Stimulated activated CD4-positive, alpha-beta T cell treated with anti-CD3 and anti-CD28 coated beads, TNF-alpha, amount 100 ng/mL, for 24 hours (primary cell): ENCODE measurements at regions not wholly inside any gene's neighbourhood (a gene's known extent, or its start where the extent isn't known, plus 50 kb on each side); places are given as distances from the start of the nearest gene placed in this dataset.

ENCODE experiments used
- DNase-seq, 3 experiments: peaks; one replicate each; pipeline ENCODE4 v3.0.0-alpha.2; 2020; ENCODE audit warnings: low read depth in 3 of 3

DNA sequence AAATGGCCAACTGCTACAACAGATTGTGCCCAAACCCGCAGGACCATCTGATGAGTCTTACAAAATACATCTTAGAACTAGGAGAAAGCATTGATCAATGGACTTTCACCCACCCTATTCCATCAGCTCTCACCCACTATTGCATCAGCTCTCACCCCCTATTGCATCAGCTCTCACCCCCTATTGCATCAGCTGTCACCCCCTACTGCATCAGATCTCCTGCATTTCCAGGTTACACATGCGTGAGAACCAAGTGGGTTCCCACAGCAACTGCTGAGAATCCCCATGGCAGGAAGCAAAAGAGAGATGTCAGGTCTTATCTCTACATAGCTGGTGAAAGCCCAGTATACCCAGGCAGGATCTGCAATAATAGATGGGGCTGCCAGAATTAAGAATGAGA is 533.5 kb downstream of the LTN1 start:
- DNase-seq: no peak

DNA sequence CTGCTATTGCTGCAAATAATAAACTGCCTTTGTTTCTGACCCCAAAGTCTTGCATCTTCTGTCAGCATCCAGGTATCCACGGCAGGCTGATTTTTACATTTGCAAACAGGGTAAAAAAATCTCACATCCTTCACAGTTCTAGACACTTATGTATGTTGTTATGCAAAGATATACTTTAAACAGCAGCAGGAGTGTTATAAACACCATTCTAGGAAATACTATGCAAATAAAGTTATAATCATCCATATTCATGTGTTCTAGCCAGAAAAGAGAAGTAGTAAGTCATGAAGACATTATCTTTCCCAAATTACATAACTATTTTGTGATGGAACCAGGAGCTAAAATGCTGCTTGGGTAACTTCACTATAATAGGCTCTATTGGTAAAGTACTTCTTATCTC is 534.2 kb downstream of the LTN1 start:
- no peak for DNase-seq

DNA sequence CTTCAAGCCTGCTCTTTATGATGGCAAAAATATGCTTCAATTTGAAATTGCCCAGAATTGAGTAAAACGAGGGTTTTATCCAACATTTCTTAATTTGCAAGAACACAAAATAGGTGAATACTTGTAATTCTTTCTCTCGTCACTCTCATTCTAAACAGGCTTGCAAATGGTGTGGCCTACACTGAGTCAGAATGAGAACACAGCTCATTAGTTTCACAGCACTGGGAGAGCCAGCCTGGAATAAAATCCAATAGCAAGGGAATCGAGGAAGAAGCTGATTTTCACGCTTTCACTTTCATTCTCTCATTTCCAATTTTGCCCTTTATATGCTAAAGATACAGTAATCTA is 537.5 kb downstream of the LTN1 start:
- no peak for DNase-seq

DNA sequence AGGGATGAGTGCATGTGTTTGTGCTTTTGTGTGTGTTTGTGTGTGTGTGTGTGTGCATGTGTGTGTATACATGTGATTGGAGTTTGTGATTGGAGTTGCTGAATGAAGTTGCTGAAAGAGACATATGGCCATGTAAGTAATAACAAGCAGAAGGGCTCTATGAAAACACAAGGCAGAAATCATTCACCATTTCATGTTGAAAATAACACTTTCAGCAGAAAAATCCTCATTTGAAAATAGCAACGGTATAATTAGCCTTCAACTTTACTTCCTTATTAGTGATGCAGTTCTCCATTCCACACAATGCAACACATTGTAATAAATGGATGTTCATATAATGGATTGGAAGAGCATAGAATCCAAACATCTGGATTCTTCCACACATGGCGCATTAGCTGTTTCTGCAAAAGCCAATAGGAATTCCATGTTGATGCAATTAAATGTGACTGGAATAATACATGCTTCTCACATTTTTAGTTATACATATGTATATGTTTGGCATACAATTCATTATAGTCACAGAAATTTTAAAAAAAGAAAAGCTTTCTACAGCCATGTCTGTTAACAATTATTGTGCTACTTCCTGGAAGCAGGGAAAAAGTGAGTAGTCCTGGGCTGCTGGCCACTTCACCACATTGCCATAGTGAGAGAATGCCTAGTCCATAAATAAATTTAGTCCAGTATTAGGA is 538.0 kb downstream of the LTN1 start:
- no peak for DNase-seq

DNA sequence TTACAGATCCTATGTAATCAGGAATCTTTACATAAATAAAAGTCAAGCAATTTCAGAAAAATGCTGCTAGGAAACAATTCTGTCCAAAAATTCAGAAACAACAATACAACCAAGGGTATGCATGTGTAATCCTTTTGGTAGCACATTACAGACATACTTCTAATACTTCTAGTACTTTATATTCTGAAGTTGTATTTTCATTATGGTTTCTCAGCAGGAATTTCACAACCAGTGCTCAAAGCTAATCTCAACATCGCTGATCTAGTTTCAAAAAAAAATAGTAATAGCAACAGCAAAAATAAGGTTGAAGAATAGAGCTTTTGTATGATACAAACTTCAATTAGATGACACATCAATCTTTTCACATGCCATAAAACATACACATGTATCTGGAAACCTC is 545.2 kb downstream of the LTN1 start:
- DNase-seq: no peak

DNA sequence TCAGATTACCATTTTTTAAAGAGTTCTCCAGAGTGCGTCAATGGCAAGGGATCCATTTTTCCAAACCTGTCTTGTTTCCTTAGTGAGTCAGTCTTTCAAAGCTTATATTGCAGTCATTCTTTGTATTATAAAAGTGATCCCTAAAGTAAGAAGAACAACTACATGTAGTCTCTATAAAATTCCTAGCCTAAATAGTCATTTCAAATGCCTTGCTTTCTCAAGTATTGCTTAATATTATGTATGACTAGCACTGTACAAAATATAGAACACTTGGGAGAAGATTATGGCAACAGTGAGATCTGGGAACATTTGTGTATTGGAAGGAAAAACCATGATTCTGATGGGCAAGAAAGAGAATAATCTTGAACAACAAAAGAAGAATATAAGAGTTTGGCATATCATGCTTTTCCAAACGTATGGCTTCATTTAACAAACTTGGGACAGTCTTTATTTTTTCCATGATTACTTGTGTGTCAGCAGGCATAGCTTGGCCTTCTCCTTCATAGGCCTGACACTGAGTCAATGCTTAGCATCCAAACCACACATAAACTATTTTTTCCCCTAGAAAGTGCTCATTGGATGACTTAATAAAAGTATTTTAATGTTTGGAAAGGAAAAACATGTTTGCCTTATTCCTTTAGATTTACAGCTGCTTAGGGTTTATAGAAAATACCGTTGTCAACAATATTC is 547.4 kb downstream of the LTN1 start:
- DNase-seq: no peak

DNA sequence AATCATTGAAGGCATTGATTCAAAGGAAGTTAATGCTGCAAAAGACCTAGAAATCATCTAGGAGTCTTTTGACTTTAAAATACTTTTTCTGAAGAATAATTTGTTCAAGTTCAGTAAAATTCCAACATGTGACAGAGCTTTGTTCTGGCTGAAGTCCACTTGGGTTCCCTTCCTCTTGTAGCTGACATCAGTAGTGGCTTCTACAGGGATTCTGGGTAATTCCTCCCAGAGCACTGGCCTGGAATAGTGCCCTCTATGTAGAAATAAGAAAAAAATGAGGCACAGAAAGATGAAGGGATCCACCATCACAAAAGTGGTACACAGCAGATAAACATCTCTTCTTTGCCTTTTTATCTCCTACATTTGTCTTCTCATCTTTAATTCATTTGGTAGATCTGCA is 548.1 kb downstream of the LTN1 start:
- no peak for DNase-seq

DNA sequence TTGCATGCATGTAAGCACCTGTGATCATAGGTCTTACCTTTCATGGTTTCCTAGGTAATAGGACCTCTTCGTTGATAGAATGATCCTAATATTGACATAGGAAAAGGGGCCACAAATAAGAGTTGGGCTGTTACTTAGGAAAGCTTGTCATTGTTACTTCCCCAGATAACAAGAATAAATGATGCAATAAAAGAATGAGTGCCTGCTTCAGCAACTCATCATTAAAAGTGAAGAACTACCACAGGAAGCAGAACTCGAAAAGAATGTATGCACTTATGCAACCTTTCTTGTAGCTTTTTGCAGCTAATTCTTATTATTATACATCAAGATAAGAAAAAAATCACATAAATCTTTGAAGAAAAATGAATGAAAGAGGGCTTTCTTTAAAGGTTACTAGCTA is 548.6 kb downstream of the LTN1 start:
- DNase-seq: no peak

DNA sequence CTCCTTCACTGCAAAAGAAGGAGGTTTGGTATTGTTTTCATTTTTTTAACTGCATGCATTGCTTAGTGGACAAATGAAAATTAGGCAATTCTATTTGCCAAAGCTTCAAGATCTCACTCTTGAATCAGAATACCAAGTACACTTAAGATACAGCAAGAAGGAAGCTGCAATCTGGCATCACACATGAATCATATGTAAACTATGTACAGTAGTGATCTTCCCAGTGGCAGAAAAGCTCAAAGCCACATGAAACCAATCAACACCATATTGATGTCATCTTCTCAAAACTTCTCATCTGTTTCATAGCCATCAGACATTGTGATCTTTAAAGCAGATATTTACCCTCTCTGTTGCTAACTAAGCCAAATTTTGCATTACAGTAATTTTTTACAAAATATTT is 550.1 kb downstream of the LTN1 start:
- no peak for DNase-seq

DNA sequence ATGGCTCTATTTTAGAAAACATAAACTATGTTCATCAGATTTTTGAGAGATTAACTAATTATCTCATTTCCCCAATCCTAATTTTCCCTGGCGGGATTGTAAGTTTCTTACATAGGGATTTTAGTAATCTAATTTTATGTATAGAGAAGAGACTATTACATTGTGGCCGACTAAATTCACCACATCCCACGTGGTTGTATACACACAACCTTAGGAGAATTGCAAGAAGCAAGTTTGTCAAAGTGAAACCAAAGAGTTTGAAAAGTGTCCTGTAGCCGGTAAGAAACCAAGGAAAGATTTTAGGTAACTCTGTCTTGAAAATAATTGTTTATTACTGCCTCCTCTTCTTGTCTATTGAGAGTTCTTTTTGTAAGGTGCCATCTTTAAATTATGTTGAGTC is 550.6 kb downstream of the LTN1 start:
- no peak for DNase-seq

DNA sequence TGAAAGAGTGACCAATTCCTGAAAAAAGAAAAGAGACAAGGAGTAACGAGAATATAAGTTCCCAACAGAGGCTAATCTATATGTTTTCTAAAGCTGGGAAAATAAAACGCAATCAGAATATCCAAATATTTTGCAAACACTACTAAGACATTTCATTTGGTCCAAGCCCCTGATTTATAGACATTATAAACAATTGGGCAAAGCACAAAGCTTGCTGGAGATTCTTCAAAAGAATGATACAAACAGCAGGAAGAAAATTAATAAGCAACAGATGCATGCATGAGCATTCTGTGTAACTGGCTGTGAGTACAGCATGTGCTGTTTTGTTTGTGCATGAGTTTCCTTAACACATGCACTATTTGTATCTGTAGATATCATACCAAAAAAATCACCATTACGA is 552.9 kb downstream of the LTN1 start:
- no peak for DNase-seq

DNA sequence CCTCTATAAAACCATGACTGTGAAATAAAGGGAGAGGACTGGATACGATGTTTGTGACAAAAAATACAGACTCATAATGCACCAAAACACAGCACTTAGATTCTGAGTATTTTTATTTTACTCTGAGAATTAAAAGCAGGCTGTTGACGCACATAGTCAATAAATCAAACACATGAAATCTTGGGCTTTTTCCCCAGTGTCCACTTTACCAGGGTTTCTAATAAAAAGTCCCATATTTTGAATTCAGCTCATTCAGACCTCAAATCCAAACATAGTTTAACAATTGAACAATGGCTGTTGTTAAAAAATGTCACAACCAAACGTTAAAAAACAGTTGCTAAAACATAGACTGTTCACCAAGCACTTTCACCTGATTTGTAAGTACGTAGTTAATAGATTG is 553.4 kb downstream of the LTN1 start:
- DNase-seq: no peak

DNA sequence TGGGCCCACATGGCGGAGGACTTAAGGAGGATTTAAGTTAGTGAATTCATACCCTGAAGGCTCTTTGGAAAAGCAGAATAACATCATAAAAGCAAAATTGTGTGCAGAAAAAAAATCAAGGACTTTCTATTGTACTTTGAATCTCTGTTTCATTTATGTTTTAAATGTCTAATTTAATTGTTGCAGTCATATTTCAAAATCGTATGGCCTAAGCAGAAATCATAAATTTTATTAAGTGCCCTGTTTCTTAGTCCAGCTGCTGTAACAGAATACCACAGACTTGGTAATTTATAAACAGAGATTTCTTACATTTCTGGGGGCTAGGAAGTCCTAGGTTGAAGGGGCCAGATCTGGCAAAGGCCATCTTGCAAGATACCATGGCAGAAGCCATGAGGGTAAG is 555.6 kb downstream of the LTN1 start:
- DNase-seq: no peak

DNA sequence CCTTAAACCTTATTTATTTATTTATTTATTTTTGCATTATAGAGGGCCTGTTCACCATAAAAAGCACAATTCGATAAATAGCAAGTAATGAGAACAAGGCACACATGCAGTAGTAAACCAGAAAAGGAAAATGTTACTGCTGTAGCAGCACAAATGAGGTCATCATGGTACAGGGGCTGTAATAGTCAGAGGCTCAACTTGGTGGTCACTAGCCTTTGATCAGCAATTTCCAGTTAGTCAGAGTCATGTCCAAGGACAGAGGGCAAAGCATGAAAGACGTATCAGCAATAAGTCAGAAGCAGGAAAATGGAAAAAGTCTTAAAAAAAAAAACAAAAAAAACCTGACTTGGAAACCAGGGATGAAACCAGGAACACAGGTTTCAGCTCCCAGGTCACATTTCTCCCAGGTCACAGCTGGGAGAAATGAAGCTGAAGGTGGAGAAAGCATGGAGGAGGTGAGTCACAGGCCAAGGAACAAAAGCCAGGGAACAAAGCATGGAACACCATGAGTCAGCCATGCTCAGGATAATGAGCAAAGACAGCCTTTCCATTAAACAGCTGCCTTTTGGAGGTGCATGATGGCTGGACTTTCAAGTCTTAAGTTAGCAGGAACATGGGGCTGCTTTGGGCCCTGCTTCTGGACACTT is 556.3 kb downstream of the LTN1 start:
- no peak for DNase-seq

DNA sequence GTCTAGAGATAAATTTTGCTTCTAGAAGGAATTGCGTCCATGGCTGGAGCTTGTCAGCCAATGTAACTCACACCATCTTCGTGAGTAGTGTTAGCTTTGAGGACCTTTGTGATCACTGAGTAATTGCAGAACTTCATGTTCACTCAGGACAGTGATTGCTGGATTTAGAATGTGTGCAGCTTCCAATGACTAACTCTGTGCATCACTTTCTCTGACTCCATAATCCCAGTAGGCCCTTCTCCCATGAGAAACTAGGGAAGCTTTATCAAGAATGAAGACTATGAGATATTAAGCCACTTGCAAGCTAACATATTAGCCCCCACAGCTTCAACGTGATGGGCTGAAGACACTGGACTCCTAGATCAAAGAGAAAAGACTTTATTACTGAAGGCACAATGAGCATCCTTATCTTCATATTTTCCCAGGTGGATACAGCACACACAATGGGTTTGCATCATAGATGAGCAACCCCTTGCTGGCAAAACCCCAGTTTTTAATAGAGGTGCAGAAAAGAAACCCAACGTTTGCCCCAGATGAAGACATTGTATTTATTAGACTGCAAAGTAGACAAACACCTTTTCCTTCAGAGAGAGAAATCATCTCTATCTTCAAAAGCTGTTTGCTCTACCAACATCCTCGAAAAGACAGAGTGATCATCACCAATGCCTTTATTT is 561.0 kb downstream of the LTN1 start:
- no peak for DNase-seq

DNA sequence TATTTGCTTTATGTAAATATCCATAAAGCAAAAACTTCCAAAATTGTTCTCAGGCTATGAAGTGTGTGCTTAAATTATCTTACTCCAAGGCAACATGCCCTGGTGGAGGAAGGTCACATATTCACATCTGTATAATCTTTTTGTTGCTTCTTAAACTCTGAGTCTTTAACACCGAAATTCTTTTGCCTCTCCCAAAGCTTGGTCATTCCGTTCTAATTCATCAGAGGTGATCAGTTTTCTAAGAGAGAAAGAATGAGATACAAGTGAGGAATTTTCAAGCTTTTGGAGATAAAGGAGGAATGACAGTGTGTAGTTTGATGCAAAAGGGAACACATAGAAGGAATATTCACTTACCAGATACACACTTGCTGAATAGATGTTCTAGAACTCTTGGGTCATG is 561.7 kb downstream of the LTN1 start:
- DNase-seq: no peak

DNA sequence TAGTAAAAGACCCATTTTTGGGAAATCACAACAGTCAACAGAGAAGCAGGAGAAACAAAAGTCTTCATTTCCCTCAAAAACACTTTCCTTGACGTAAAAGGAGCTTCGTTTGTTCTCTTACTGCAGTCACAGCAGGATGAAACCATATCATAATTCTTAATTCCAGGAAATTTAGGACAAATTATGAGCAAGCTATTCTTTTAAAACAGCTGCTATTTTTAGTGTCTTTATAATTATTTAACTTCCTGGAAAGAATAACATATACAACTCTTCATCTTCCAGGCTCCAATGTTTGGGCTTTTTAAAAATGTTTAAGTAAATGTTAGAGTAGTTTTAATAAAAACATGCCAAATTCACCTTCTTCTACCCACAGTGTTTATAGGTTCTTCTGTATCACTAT is 563.5 kb downstream of the LTN1 start:
- no peak for DNase-seq

DNA sequence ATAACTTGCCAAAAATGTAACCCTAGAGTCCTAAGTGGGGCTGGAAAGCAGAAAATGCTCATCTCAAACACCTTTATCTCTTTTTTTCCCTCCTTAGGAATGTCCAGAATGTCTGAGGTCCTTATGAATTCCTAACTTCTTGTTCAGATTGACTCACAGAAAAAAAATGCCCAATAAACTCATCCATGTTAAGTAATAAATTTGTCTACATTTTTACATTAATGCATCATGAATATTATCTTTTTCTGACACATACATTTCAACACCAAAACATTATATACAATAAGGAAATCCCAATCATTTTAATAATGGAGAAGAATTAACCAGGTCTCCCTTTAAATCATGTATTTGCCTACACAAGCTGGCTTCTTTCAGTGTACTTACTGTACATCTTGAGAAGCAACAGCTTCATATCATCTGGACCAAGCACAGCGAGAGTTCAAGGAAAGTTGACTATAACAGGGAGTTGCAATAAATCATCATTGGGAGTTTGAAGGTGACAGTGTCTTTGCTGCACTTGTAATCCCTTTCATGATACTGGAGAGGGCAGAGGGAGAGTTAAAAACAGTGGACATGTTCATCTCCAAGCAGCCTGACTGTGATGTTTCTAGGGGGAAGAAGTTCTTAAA is 565.2 kb downstream of the LTN1 start:
- DNase-seq: no peak

DNA sequence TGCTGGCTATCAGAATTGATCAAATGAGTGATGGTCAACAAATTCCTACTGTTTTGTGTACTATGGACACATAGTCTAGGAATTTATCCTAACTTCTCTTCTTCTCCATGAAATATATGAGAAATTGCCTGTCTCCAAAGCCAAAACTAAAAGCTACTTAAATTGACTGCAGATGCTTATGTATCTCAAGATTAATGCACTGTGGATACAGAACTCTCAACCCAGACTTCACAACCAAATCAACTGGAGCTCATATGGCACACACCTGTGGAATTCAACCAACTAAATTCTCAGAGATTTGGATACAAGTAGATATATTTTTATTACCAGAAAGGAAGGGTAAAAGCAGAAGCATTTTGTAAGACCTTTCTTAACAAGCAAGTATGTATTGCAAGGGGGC is 566.1 kb downstream of the LTN1 start:
- DNase-seq: no peak

DNA sequence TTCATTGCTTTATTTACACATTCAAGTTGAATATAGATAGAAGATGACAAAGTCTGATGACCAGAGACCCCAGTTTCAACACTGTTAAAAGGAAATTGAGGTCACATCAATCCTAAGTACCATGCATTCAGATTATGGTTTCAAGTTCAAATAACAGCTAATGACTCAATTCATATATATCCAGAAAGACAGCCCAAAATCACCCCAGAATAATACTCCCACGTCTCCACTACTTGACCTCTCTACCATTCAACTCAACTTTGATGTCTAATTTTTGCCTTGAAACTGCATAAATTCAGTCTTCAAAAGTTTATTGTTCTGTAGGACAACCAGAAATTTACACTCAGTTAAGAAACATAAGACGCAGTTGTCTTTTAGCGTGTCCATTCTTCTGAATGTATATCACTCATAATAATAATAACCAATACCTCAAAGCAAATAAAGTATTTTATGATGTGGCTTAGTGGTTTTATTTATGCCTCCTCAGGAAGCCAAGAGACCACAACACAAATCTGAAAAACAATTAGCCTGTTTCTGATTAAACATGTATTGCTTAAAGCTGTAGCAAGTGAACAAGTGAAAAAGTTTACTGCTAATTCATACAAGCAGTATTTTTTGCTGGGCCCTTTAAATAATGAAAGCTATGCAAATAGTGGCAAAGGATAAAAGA is 569.0 kb downstream of the LTN1 start:
- DNase-seq: no peak

DNA sequence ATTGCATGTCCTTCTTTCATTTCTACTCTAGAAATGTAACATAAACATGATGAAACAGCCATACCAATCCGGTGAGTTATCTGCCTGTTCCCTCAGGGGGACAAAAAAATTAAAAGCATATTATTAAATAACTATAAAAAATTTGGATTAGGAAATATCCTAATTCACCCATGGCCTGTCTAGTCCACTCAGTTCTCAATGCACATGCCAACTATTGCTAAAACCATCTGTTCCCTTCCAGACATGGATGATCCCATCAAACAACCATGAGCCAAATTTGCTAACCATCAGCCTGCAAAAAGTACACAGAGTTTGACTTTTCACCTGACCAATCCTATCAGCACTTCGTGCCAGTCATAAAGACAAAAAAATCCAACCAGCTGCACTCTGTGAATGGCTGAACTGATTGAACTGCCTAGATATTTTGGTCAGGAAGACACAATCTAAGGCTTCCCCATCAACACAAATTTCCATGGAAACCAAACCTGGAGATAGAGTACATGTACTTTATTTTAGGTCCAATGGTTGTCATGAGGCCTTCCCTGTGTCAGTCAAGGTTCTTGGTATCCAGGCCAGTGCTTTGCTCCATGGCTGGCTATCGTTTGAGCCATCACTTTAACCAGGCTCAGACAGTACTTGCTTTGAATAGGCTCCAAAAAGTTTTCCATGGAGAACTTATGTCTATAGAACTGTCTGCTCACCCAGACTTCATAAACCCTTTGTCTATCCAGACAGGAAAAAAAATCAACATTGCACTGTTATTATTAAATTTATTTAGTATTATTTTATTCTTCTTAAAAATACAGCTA is 570.8 kb downstream of the LTN1 start:
- no peak for DNase-seq
